H1 (cell line): ENCODE measurements at regions not wholly inside any gene's neighbourhood (a gene's known extent, or its start where the extent isn't known, plus 50 kb on each side); places are given as distances from the start of the nearest gene placed in this dataset.

Experiments
- PHF8 ChIP-seq: fragments of 200-600 bp; sonication (generic); conservative IDR thresholded peaks from 2 replicates; pipeline ENCODE4 v1.7.1; 2012; ENCODE audit warnings: low read depth, mild to moderate bottlenecking, inconsistent platforms, low read length, moderate library complexity
- POLR2AphosphoS5 ChIP-seq: IDR thresholded peaks from 2 replicates; pipeline ENCODE4 v1.6.1; 2011; ENCODE audit warnings: low read depth, low read length
- SIX5 ChIP-seq: IDR thresholded peaks from 2 replicates; pipeline ENCODE4 v1.6.1; 2011; ENCODE audit warnings: mild to moderate bottlenecking, low read depth, low read length
- SP1 ChIP-seq: IDR thresholded peaks from 2 replicates; pipeline ENCODE4 v1.6.1; 2011; ENCODE audit warnings: low read depth, low read length
- SRF ChIP-seq: IDR thresholded peaks from 2 replicates; pipeline ENCODE4 v1.6.1; 2011; ENCODE audit warnings: mild to moderate bottlenecking, low read depth, low read length, moderate library complexity
- TAF7 ChIP-seq: optimal IDR thresholded peaks from 2 replicates; pipeline ENCODE3; 2011; ENCODE audit warnings: low read depth, mild to moderate bottlenecking, inconsistent platforms, low read length, moderate library complexity, borderline replicate concordance
- ZNF274 ChIP-seq: IDR thresholded peaks from 2 replicates; pipeline ENCODE4 v1.7.0; 2012; ENCODE audit warnings: low read length, borderline replicate concordance; ENCODE audit errors: extremely low read depth
- TF ChIP-seq, protein P1 (sequence below): fragments of 300-600 bp; sonication (generic); IDR thresholded peaks from 2 replicates; pipeline ENCODE4 v1.7.1; 2012; ENCODE audit warnings: low read length, moderate library complexity, mild to moderate bottlenecking, inconsistent platforms; ENCODE audit not compliant: insufficient replicate concordance
- TF ChIP-seq, protein P2 (sequence below): IDR thresholded peaks from 2 replicates; pipeline ENCODE4 v1.6.1; 2012; ENCODE audit warnings: inconsistent platforms

DNA sequence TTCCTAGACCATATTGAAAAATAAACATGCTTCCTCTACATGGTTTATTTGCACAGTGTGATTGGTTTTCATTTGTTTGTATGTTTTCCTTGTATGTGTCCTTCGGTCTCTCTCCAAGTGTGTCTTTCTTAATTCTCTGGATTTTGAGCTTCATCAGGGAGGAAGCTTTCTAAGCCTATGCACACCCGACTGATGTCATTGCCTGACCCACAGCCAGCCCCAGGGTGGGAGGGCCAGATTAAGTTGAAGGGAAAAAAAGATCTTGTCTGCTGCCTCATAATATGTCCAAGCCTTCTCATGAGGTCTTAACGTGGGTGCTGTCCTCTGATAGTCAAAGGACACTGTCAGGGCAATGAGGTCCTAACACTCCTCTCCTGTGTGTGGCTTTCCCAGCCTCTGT, 115.2 kb downstream of the MARCHF4 start (continued):
- TF ChIP-seq, protein P1, sequence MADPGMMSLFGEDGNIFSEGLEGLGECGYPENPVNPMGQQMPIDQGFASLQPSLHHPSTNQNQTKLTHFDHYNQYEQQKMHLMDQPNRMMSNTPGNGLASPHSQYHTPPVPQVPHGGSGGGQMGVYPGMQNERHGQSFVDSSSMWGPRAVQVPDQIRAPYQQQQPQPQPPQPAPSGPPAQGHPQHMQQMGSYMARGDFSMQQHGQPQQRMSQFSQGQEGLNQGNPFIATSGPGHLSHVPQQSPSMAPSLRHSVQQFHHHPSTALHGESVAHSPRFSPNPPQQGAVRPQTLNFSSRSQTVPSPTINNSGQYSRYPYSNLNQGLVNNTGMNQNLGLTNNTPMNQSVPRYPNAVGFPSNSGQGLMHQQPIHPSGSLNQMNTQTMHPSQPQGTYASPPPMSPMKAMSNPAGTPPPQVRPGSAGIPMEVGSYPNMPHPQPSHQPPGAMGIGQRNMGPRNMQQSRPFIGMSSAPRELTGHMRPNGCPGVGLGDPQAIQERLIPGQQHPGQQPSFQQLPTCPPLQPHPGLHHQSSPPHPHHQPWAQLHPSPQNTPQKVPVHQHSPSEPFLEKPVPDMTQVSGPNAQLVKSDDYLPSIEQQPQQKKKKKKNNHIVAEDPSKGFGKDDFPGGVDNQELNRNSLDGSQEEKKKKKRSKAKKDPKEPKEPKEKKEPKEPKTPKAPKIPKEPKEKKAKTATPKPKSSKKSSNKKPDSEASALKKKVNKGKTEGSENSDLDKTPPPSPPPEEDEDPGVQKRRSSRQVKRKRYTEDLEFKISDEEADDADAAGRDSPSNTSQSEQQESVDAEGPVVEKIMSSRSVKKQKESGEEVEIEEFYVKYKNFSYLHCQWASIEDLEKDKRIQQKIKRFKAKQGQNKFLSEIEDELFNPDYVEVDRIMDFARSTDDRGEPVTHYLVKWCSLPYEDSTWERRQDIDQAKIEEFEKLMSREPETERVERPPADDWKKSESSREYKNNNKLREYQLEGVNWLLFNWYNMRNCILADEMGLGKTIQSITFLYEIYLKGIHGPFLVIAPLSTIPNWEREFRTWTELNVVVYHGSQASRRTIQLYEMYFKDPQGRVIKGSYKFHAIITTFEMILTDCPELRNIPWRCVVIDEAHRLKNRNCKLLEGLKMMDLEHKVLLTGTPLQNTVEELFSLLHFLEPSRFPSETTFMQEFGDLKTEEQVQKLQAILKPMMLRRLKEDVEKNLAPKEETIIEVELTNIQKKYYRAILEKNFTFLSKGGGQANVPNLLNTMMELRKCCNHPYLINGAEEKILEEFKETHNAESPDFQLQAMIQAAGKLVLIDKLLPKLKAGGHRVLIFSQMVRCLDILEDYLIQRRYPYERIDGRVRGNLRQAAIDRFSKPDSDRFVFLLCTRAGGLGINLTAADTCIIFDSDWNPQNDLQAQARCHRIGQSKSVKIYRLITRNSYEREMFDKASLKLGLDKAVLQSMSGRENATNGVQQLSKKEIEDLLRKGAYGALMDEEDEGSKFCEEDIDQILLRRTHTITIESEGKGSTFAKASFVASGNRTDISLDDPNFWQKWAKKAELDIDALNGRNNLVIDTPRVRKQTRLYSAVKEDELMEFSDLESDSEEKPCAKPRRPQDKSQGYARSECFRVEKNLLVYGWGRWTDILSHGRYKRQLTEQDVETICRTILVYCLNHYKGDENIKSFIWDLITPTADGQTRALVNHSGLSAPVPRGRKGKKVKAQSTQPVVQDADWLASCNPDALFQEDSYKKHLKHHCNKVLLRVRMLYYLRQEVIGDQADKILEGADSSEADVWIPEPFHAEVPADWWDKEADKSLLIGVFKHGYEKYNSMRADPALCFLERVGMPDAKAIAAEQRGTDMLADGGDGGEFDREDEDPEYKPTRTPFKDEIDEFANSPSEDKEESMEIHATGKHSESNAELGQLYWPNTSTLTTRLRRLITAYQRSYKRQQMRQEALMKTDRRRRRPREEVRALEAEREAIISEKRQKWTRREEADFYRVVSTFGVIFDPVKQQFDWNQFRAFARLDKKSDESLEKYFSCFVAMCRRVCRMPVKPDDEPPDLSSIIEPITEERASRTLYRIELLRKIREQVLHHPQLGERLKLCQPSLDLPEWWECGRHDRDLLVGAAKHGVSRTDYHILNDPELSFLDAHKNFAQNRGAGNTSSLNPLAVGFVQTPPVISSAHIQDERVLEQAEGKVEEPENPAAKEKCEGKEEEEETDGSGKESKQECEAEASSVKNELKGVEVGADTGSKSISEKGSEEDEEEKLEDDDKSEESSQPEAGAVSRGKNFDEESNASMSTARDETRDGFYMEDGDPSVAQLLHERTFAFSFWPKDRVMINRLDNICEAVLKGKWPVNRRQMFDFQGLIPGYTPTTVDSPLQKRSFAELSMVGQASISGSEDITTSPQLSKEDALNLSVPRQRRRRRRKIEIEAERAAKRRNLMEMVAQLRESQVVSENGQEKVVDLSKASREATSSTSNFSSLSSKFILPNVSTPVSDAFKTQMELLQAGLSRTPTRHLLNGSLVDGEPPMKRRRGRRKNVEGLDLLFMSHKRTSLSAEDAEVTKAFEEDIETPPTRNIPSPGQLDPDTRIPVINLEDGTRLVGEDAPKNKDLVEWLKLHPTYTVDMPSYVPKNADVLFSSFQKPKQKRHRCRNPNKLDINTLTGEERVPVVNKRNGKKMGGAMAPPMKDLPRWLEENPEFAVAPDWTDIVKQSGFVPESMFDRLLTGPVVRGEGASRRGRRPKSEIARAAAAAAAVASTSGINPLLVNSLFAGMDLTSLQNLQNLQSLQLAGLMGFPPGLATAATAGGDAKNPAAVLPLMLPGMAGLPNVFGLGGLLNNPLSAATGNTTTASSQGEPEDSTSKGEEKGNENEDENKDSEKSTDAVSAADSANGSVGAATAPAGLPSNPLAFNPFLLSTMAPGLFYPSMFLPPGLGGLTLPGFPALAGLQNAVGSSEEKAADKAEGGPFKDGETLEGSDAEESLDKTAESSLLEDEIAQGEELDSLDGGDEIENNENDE: no peak
- TF ChIP-seq ZNF274: no peak
- TF ChIP-seq, protein P2, sequence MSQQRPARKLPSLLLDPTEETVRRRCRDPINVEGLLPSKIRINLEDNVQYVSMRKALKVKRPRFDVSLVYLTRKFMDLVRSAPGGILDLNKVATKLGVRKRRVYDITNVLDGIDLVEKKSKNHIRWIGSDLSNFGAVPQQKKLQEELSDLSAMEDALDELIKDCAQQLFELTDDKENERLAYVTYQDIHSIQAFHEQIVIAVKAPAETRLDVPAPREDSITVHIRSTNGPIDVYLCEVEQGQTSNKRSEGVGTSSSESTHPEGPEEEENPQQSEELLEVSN: no peak
- TF ChIP-seq SRF: no peak
- no peak for TF ChIP-seq TAF7
- no peak for TF ChIP-seq PHF8
- TF ChIP-seq SP1: no peak
- TF ChIP-seq SIX5: no peak
- TF ChIP-seq POLR2AphosphoS5: no peak
